ENCODE measurements at regions not wholly inside any gene's neighbourhood (a gene's known extent, or its start where the extent isn't known, plus 50 kb on each side); places are given as distances from the start of the nearest gene placed in this dataset.
A peak's percentile ranks its signal among the peaks of the same experiment; 100 is the strongest.

DNA sequence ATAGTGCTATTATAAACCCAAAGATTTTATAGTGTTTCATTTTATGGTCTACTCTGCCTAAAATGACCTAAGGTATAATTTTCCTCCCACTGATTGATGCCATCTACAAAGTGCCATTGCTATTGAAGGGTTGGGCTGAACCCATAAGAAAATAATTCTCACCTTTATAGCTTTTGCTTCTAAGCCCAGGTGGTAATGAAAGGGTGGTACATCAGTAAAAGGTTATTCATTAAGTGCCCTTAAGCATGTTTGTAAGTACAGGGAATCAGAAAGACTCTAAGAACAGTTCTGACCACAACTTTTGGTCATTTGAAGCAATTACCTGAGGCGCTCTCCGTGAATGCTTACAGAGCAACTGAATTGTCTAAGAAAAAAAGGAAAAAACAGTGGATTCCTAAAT lies 1247.3 kb downstream of the NXPH1 start (continued):
- TF ChIP-seq, protein P1, sequence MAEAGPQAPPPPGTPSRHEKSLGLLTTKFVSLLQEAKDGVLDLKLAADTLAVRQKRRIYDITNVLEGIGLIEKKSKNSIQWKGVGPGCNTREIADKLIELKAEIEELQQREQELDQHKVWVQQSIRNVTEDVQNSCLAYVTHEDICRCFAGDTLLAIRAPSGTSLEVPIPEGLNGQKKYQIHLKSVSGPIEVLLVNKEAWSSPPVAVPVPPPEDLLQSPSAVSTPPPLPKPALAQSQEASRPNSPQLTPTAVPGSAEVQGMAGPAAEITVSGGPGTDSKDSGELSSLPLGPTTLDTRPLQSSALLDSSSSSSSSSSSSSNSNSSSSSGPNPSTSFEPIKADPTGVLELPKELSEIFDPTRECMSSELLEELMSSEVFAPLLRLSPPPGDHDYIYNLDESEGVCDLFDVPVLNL (CRISPR knock-in tag; IDR thresholded peaks at IDR 0.05; ENCODE audit: borderline replicate concordance, low read depth), result no peak
- TF ChIP-seq NR1H2 (CRISPR knock-in tag; IDR thresholded peaks at IDR 0.05), result no peak
- TF ChIP-seq, protein P2, sequence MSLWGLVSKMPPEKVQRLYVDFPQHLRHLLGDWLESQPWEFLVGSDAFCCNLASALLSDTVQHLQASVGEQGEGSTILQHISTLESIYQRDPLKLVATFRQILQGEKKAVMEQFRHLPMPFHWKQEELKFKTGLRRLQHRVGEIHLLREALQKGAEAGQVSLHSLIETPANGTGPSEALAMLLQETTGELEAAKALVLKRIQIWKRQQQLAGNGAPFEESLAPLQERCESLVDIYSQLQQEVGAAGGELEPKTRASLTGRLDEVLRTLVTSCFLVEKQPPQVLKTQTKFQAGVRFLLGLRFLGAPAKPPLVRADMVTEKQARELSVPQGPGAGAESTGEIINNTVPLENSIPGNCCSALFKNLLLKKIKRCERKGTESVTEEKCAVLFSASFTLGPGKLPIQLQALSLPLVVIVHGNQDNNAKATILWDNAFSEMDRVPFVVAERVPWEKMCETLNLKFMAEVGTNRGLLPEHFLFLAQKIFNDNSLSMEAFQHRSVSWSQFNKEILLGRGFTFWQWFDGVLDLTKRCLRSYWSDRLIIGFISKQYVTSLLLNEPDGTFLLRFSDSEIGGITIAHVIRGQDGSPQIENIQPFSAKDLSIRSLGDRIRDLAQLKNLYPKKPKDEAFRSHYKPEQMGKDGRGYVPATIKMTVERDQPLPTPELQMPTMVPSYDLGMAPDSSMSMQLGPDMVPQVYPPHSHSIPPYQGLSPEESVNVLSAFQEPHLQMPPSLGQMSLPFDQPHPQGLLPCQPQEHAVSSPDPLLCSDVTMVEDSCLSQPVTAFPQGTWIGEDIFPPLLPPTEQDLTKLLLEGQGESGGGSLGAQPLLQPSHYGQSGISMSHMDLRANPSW (CRISPR knock-in tag; conservative IDR thresholded peaks at IDR 0.05; ENCODE audit: low read depth), result no peak
- TF ChIP-seq KAT7 (CRISPR knock-in tag; IDR thresholded peaks at IDR 0.05; ENCODE audit: borderline replicate concordance), result no peak
- TF ChIP-seq NFATC4 (CRISPR knock-in tag; IDR thresholded peaks at IDR 0.05), result no peak
- TF ChIP-seq, protein P3, sequence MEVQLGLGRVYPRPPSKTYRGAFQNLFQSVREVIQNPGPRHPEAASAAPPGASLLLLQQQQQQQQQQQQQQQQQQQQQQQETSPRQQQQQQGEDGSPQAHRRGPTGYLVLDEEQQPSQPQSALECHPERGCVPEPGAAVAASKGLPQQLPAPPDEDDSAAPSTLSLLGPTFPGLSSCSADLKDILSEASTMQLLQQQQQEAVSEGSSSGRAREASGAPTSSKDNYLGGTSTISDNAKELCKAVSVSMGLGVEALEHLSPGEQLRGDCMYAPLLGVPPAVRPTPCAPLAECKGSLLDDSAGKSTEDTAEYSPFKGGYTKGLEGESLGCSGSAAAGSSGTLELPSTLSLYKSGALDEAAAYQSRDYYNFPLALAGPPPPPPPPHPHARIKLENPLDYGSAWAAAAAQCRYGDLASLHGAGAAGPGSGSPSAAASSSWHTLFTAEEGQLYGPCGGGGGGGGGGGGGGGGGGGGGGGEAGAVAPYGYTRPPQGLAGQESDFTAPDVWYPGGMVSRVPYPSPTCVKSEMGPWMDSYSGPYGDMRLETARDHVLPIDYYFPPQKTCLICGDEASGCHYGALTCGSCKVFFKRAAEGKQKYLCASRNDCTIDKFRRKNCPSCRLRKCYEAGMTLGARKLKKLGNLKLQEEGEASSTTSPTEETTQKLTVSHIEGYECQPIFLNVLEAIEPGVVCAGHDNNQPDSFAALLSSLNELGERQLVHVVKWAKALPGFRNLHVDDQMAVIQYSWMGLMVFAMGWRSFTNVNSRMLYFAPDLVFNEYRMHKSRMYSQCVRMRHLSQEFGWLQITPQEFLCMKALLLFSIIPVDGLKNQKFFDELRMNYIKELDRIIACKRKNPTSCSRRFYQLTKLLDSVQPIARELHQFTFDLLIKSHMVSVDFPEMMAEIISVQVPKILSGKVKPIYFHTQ (CRISPR knock-in tag; IDR thresholded peaks at IDR 0.05), result no peak

DNA sequence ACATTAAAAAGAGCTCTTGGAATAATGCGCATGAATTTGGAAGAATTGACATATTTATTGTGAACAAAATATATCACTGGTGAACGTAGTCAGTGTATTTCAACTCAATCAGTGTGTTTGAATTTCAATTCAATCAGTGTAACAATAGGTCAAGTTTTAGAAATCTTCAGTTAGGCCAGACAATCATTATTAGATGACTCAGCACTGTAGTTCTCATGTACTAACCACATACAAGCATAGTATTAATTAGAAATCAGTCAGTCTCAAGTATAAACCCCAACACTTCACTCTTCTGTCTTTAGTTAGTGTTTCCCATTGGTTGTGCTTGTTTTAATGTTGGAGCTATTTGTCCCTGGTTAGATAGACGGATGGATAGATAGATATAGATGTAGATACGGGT lies 1247.9 kb downstream of the NXPH1 start:
- Mint-ChIP-seq H3K36me3 (peaks cover 3% of the 10 kb centered on the region; the same call in 1 of the 2 replicates), H3K9me3 (peaks cover 12% of the 10 kb centered on the region), H3K4me3 (no peak overlapping the region), H3K27me3 (ENCODE audit: low read depth) (no peaks in the 10 kb centered on the region), H3K27ac (no peak overlapping the region), H3K4me1 (no peaks in the 10 kb centered on the region)
- ChIA-PET CTCF (no interaction called here), POLR2A (no interaction called here)
- no peak for TF ChIP-seq EMX1 (CRISPR knock-in tag; IDR thresholded peaks at IDR 0.05)
- no peak for DNase-seq (ENCODE audit: low spot score)
- no peak for ATAC-seq

DNA sequence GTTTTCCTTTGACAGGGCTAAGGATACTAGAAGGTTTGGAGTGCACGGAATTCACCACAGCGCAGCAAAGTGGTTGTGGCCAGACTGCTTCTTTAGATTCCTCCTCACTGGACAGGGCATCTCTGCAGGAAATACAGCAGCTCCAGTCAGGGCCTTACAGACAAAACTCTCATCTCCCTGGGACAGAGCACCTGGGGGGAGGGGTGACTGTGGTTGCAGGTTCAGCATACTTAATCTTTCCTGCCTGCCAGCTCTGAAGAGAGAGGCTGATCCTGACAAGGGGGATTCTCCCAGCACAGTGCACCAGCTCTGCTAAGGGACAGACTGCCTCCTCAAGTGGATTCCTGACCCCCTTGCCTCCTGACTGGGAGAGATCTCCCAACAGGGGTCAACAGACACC lies 1257.9 kb downstream of the NXPH1 start:
- peaks cover 21% of the 10 kb centered on the region for H3K9me3 Mint-ChIP-seq
- DNase-seq (ENCODE audit: low spot score), result peak; percentile 33
- TF ChIP-seq, protein P1 (CRISPR knock-in tag; IDR thresholded peaks at IDR 0.05; ENCODE audit: borderline replicate concordance, low read depth), result no peak
- no peak for TF ChIP-seq ATF1 (CRISPR knock-in tag; IDR thresholded peaks at IDR 0.05)
- TF ChIP-seq, protein P4, sequence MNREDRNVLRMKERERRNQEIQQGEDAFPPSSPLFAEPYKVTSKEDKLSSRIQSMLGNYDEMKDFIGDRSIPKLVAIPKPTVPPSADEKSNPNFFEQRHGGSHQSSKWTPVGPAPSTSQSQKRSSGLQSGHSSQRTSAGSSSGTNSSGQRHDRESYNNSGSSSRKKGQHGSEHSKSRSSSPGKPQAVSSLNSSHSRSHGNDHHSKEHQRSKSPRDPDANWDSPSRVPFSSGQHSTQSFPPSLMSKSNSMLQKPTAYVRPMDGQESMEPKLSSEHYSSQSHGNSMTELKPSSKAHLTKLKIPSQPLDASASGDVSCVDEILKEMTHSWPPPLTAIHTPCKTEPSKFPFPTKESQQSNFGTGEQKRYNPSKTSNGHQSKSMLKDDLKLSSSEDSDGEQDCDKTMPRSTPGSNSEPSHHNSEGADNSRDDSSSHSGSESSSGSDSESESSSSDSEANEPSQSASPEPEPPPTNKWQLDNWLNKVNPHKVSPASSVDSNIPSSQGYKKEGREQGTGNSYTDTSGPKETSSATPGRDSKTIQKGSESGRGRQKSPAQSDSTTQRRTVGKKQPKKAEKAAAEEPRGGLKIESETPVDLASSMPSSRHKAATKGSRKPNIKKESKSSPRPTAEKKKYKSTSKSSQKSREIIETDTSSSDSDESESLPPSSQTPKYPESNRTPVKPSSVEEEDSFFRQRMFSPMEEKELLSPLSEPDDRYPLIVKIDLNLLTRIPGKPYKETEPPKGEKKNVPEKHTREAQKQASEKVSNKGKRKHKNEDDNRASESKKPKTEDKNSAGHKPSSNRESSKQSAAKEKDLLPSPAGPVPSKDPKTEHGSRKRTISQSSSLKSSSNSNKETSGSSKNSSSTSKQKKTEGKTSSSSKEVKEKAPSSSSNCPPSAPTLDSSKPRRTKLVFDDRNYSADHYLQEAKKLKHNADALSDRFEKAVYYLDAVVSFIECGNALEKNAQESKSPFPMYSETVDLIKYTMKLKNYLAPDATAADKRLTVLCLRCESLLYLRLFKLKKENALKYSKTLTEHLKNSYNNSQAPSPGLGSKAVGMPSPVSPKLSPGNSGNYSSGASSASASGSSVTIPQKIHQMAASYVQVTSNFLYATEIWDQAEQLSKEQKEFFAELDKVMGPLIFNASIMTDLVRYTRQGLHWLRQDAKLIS (CRISPR knock-in tag; IDR thresholded peaks at IDR 0.05; ENCODE audit: borderline replicate concordance), result no peak
- no peak for TF ChIP-seq MXD4 (CRISPR knock-in tag; IDR thresholded peaks at IDR 0.05; ENCODE audit: borderline replicate concordance)
- TF ChIP-seq, protein P5, sequence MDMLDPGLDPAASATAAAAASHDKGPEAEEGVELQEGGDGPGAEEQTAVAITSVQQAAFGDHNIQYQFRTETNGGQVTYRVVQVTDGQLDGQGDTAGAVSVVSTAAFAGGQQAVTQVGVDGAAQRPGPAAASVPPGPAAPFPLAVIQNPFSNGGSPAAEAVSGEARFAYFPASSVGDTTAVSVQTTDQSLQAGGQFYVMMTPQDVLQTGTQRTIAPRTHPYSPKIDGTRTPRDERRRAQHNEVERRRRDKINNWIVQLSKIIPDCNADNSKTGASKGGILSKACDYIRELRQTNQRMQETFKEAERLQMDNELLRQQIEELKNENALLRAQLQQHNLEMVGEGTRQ (CRISPR knock-in tag; IDR thresholded peaks at IDR 0.05), result no peak
- TF ChIP-seq ELF4 (CRISPR knock-in tag; IDR thresholded peaks at IDR 0.05; ENCODE audit: low read depth), result no peak
- TF ChIP-seq, protein P6, sequence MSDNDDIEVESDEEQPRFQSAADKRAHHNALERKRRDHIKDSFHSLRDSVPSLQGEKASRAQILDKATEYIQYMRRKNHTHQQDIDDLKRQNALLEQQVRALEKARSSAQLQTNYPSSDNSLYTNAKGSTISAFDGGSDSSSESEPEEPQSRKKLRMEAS (CRISPR knock-in tag; IDR thresholded peaks at IDR 0.05), result no peak
- no peak for TF ChIP-seq TEAD4 (CRISPR knock-in tag; IDR thresholded peaks at IDR 0.05)
- TF ChIP-seq OVOL2 (CRISPR knock-in tag; IDR thresholded peaks at IDR 0.05; ENCODE audit: borderline replicate concordance), result no peak
- no peak for TF ChIP-seq GTF2I (CRISPR knock-in tag; conservative IDR thresholded peaks at IDR 0.05)

More for the DNA sequence above, 1257.9 kb downstream of the NXPH1 start:
- H3K4me1 Mint-ChIP-seq, result peaks cover 13% of the 10 kb centered on the region; the same call in 1 of the 2 replicates
- CTCF ChIA-PET, result no interaction called here
- peak; percentile 74 for ATAC-seq
- POLR2A ChIA-PET, result no interaction called here
- no peak overlapping the region for H3K27ac Mint-ChIP-seq
- no peak overlapping the region for H3K4me3 Mint-ChIP-seq
- H3K27me3 Mint-ChIP-seq (ENCODE audit: low read depth), result no peaks in the 10 kb centered on the region
- H3K36me3 Mint-ChIP-seq, result no peaks in the 10 kb centered on the region

Measured in WTC11 (cell line).